Dedifferentiated amniotic fluid mesenchymal stem cell (primary cell): ENCODE measurements at regions not wholly inside any gene's neighbourhood (a gene's known extent, or its start where the extent isn't known, plus 50 kb on each side); places are given as distances from the start of the nearest gene placed in this dataset.
"Not testable (repeated sequence)": the region's sequence is repeated elsewhere in the genome, so short reads cannot be mapped to it uniquely, and the experiment has no call there.

ENCODE experiments used
- DNase-seq: peaks from one replicate; pipeline ENCODE4 v3.0.0-alpha.2; 2016; ENCODE audit errors: extremely low spot score

- DNase-seq, result no peak
Observed at GRCh38 chr14:43087666-43088065, 1419.4 kb downstream of the FSCB start.

GRCh38 chr14:43085819-43086218 is 1421.3 kb downstream of the FSCB start:
- no peak for DNase-seq

GRCh38 chr14:43067372-43067771 is 1439.7 kb downstream of the FSCB start:
- not testable (repeated sequence) for DNase-seq

GRCh38 chr14:43056106-43056505 is 1449.4 kb downstream of the LRFN5 start:
- no peak for DNase-seq

- no peak for DNase-seq
Observed at GRCh38 chr14:43052897-43053296, 1446.2 kb downstream of the LRFN5 start.

- no peak for DNase-seq
Observed at GRCh38 chr14:43043850-43044249, 1437.2 kb downstream of the LRFN5 start.

- DNase-seq, result no peak
Observed at GRCh38 chr14:43042408-43042807, 1435.7 kb downstream of the LRFN5 start.

GRCh38 chr14:43041976-43042375 is 1435.3 kb downstream of the LRFN5 start:
- no peak for DNase-seq

- DNase-seq, result no peak
Observed at GRCh38 chr14:43041207-43041606, 1434.5 kb downstream of the LRFN5 start.

GRCh38 chr14:43039881-43040280 is 1433.2 kb downstream of the LRFN5 start:
- DNase-seq, result no peak

GRCh38 chr14:43031598-43031997 is 1424.9 kb downstream of the LRFN5 start:
- no peak for DNase-seq

GRCh38 chr14:43022094-43022800 is 1415.6 kb downstream of the LRFN5 start:
- no peak for DNase-seq

- no peak for DNase-seq
Observed at GRCh38 chr14:43019826-43020225, 1413.2 kb downstream of the LRFN5 start.

- no peak for DNase-seq
Observed at GRCh38 chr14:43014338-43014737, 1407.7 kb downstream of the LRFN5 start.

- DNase-seq, result no peak
Observed at GRCh38 chr14:43012817-43013216, 1406.1 kb downstream of the LRFN5 start.

- no peak for DNase-seq
Observed at GRCh38 chr14:43005807-43006206, 1399.1 kb downstream of the LRFN5 start.

GRCh38 chr14:43003845-43004244 is 1397.2 kb downstream of the LRFN5 start:
- no peak for DNase-seq

GRCh38 chr14:43001731-43002130 is 1395.1 kb downstream of the LRFN5 start:
- no peak for DNase-seq

- no peak for DNase-seq
Observed at GRCh38 chr14:42994051-42994736, 1387.5 kb downstream of the LRFN5 start.

GRCh38 chr14:42992930-42993329 is 1386.3 kb downstream of the LRFN5 start:
- no peak for DNase-seq

GRCh38 chr14:42980419-42980818 is 1373.7 kb downstream of the LRFN5 start:
- no peak for DNase-seq

- not testable (repeated sequence) for DNase-seq
Observed at GRCh38 chr14:42973171-42973570, 1366.5 kb downstream of the LRFN5 start.

GRCh38 chr14:42965512-42965911 is 1358.8 kb downstream of the LRFN5 start:
- DNase-seq, result no peak
